Sciatic nerve (tissue), 2 donors: ENCODE measurements at regions not wholly inside any gene's neighbourhood (a gene's known extent, or its start where the extent isn't known, plus 50 kb on each side); places are given as distances from the start of the nearest gene placed in this dataset.
"Not testable (repeated sequence)": the region's sequence is repeated elsewhere in the genome, so short reads cannot be mapped to it uniquely, and the experiment has no call there.

ENCODE experiments used
- ATAC-seq: fragments of 200-7000 bp; cut with Tn5 transposase; one replicate; pipeline ENCODE4 v1.9.1; 2020; ENCODE audit warnings: mild to moderate bottlenecking, moderate library complexity
- DNase-seq: peaks from one replicate; pipeline ENCODE4 v3.0.0-alpha.2; 2020; ENCODE audit warnings: low spot score
- intact Hi-C: fragments of 100-400 bp; cut with DNase I; formaldehyde crosslinking; loops from one replicate; pipeline ENCODE4 v1.14.2; 2022
- donor health status: DM: no; HTN: no; CAD: no.
- donor health status: DM: no; HTN: no; CAD: no.

DNA sequence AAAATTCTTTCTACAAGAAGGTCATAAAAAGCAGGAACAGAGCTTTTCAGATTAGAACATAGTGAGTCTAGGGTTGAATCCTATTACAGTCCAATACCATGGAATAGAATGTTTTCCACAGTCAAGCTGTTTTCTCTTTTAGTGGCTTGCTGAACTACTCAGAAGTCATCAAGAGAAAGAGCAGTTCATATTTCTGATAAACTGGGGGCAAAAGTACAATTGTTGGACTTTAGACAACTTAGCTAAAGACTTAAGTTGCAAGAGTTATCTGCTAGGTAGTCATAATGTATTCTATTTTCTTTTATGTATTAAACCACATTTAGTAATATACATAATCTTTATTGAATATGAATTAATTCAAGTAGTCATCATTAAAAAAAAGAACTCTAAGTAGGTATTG, 233.1 kb upstream of the GRIA1 start:
- intact Hi-C loops, result no loop called here
- ATAC-seq (no peak), DNase-seq (no peak)

DNA sequence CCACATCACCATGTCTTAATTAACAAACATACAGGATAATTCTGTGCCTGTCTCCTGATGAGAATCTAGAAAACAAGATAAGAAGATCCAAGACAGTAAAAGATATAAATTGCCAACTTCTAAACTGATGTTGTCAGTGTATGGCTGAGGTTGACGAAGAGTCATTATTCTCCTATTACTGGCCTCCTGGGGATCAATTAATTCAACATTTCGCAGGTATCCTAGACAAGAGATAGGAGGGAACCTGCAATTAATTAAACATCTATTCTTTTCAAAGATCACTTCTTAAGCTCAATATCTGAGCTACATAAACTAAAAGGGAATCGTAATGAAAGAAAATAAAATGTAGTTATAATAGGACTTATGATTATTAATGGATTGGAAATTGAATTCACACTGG, 232.0 kb upstream of the GRIA1 start:
- no peak for ATAC-seq

DNA sequence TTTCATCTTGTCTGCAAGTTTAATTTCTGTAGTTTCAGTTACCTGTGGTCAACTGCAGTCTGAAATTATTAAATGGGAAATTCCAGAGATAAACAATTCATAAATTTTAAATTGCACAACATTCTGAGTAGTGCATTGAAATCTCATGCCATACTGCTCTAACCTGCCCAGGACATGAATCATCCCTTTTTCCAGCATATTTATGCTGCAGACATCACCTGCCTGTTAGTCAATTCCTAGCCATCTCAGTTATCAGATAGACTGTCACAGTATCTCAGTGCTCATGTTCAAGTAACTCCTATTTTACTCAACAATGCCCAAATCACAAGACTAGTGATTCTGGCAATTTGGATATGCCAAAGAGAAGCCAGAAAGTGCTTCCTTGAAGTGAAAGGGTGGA, 223.0 kb upstream of the GRIA1 start:
- ATAC-seq (no peak), DNase-seq (no peak)
- intact Hi-C loops, result no loop called here

More for the DNA sequence above, 232.0 kb upstream of the GRIA1 start:
- no peak for DNase-seq
- intact Hi-C loops, result no loop called here

DNA sequence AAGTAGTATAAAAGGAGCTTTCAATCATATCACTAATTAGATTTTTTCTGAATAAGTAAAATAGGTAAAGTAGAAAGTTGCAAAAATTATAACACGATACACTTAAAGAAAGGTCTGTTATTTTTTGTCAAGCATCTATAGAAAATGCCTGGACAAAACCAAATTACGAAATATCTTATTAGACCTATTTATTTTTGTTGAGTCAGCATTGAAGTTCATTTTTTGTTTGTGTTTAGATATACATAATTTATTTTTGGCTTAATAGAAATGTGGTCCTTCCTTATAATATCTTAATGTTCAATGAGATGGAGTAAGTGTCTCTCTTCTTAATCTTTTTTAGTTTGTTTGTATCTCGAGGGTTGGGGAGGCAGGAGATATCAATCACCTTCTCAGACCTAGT, 214.8 kb upstream of the GRIA1 start:
- ATAC-seq (no peak), DNase-seq (no peak)
- intact Hi-C loops, result no loop called here

DNA sequence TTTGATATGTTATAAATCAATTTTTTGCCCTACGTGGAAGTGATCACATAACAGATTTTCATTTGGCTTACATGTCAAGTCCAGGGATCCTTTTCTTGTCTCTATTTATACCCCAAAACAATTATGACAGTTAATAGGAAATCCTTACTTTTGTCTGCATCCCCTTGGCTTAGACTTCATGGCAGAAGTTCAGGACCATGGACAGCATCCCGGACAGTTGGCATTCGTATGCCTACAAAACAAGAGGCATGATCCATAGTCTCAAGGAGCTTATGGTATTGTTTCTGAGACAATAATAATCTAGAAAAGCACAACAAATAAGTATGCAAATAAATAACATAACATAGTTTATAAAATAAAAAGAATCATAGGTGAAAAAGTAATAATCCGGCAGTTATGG, 214.3 kb upstream of the GRIA1 start:
- intact Hi-C loops, result no loop called here
- ATAC-seq (no peak), DNase-seq (no peak)

DNA sequence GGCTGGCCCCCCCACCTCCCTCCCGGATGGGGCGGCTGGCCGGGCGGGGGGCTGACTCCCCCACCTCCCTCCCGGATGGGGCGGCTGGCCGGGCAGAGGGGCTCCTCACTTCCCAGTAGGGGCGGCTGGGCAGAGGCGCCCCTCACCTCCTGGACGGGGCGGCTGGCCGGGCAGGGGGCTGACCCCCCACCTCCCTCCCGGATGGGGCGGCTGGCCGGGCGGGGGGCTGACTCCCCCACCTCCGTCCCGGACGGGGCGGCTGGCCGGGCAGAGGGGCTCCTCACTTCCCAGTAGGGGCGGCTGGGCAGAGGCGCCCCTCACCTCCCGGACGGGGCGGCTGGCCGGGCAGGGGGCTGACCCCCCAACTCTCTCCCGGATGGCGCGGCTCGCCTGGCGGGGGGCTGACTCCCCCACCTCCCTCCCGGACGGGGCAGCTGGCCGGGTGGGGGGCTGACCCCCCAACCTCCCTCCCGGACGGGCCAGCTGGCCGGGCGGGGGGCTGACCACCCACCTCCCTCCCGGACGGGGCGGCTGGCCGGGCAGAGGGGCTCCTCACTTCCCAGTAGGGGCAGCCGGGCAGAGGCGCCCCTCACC, 194.1 kb upstream of the GRIA1 start:
- ATAC-seq, DNase-seq, intact Hi-C loops: not testable (repeated sequence)

DNA sequence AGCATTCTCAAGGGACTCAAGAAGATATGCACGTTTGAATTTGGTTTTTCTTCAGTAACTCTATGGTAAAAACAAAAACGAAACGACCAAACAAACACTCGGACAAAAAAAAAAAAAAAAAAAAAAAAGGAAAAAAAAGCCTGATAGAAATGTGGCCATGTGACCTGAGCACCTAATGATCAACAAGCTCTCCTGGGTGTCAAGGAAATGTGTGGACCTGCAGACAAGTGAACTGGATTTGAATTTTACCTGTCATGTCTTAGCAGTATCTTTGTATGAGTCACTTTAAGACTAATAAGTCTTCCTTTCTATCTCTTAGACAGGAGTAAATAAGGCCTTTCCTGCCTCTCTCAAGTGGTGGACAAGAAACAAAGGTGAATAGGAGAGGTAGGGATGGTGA, 190.6 kb upstream of the GRIA1 start:
- intact Hi-C loops, result no loop called here
- DNase-seq (no peak), ATAC-seq (no peak)

DNA sequence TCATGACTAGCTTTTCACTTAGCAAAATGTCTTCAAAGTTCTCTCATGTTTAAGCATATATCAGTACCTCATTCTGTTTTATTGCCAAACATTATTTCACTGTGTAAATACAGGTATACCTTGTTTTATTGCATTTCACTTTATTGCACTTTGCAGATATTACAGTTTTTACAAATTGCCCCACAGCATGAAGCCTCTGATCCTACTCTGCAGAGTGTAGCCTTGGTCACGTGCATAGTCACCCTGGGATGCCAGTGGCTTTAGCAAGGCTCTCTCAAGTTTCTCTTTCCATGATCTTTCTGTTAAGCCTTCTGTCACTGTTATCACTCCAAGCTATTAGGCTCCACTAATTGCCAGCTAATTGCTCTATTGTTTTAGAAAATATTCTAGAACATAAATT, 182.2 kb upstream of the GRIA1 start:
- DNase-seq, result no peak
- intact Hi-C loops, result no loop called here
- ATAC-seq, result no peak

DNA sequence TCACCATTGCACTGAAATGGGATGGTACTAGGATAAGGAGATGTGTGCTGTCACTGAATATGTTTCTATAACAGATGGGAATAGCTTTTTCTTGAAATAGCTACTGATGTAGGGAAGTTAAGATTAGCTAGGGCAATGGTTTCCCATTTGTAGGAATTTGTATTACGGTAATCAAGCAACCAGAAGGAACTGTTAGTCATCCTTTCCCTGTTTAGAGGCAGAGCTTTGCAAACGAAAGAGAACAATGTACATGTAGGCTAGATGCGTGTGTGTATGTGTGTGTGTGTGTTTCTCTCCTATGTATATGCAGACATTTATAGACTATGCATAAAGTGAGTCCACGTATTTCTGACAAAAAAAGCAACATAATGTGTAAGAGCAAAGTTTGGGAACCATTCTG, 171.9 kb upstream of the GRIA1 start:
- intact Hi-C loops, result no loop called here

DNA sequence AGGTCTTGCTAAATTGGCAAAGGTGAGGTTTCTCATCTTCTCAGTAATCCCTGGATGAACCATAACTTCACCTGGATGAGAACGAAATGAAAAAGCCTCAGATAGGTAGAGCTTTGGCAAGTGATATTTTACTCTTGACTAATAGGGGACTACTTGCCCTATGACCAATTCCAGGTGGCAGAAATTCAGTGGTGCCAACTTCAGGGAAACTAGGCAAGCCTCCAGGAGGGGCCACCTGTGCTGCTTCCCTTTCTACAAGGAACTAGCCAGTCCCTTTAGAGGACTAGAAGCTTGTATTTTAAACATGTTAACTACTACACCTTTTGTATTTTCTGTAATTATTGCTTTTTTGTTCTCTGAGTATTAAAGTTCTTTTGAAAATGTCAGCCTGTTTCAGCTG, 169.0 kb upstream of the GRIA1 start:
- DNase-seq (no peak), ATAC-seq (no peak)
- intact Hi-C loops, result no loop called here

More for the DNA sequence above, 171.9 kb upstream of the GRIA1 start:
- ATAC-seq (no peak), DNase-seq (no peak)

DNA sequence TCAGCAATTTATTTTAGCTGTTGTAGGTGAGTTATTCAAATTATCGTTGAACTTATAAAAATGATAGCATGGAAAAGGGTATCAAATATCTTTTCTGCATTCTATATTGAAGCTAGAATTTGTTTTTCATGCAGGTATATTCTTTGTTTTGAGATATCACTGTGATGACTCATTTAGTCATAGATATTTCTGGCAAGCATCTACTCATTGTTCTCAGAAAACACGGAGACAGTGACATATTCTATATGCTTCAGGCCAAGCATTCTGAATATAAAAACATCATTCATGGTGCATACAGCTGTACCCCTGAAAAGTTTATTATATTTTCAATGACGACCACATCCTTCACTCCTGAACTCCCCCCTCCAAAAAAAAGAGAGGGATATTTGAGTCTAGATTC, 150.3 kb upstream of the GRIA1 start:
- no peak for ATAC-seq
- intact Hi-C loops, result no loop called here
- no peak for DNase-seq

DNA sequence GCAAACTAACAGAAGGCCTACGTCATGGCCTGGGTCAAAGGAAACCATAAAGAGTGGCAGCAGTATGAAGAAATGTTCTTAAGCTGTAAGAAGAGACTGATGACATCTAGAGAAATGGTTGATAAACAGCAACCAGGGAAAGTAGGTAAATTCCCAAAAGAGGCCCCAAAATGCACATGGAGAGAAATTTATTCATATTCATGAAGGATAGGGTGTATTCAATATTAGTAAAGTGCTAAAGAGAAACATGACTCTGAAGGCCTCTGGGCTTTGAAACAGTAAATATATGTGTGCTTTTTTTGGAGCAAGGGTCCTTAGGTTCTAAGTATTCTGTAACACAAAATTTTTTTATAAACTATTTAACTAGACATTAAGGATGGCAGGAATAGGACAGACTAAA, 149.7 kb upstream of the GRIA1 start:
- ATAC-seq (no peak), DNase-seq (no peak)
- intact Hi-C loops, result no loop called here

DNA sequence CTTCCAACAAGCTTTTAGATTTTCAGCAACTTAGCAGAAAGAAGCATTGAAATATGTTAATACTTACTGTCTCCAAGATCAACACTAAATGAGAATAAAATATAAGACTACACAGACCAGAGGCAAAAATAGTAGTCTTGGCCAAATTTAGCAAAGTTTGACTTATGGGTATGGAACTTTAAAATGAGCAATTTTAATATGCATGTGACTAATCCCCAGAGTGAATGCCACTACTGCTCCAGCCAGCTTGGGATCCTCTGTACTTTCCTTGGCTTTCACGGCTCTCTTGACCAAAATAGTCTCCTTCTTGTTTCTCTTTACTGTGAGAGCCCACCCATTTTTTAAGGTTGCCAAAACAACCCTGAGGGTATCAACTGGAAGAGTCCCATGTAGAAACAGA, 148.0 kb upstream of the GRIA1 start:
- ATAC-seq, result no peak
- intact Hi-C loops, result no loop called here
- DNase-seq, result no peak

DNA sequence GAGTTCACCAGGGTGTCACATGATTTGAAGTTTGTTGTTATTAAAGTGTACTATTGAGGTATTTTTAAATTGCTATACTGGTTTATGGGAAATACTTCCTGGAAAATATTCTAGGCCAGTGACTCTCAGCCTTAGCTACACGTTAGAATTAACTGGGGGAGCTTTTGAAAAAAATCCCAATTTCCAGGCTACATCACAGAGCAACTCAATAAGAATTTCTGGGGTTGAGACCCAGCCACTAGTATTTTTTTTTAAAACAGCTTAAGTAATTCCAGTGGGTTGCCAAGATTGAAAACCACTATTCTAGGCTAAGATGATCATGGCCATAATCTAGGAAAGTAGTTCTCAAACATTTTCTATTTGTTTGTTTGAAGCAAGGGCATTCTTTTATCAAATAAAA, 142.9 kb upstream of the GRIA1 start:
- intact Hi-C loops, result no loop called here
- DNase-seq (no peak), ATAC-seq (no peak)

DNA sequence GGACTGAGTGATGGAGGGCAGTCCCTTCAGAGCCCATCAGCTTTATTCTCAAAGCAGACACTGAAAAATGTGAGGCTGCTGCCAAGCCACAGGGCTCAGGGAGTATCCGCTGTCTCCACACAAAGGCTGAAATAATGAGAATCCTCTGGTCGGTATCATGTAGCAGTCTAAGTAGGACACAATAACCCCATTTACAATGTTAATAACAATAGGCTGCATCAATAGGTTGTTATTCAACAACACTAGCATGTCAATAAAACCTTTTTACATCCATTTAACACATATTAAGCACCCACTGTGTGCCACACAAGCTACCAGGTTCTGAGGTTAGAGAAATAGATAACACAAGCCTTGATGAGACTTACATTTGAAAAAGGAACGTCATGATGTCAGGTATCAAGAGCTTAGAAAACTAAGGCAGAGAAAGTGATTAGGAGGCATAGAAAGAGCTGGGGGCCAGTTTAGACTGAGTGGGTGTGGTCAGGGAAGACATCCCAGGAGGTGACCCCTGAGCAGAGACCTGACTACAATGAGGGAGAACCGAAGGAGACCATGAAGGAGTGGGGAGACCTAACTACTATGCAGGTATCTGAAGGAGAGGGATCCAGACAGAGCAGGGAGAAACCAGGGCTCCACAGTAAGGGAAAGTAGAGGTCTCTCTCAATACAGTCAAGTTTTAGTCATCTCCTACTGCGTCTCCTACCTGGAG, 140.1 kb upstream of the GRIA1 start:
- ATAC-seq (no peak), DNase-seq (no peak)
- intact Hi-C loops, result no loop called here

DNA sequence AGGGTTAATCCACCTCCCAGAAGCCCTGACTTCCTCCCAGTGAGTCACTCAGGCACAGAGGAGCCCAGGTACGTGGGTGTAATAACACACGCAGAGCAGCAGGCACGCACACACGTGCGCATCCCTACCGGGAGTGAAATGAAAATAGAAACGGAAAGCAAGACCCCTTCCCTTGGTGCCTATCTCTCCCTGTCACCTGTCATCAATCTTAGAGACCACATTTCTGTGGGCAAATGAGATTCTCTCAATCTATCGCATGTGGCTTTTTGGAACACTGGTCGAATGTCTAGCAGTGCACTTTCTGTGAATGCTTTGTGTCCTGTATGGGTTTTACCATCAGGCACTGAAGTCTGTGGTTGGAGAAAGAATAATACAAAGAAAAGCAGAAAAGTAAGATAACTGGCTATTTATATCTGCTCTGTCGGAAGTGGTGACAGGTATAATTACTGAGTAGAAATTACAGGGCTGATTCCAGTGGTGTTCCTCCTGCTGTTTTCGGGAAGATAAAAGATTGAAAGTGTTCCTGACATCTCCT, 137.7 kb upstream of the GRIA1 start:
- intact Hi-C loops, result no loop called here
- ATAC-seq (no peak), DNase-seq (no peak)

DNA sequence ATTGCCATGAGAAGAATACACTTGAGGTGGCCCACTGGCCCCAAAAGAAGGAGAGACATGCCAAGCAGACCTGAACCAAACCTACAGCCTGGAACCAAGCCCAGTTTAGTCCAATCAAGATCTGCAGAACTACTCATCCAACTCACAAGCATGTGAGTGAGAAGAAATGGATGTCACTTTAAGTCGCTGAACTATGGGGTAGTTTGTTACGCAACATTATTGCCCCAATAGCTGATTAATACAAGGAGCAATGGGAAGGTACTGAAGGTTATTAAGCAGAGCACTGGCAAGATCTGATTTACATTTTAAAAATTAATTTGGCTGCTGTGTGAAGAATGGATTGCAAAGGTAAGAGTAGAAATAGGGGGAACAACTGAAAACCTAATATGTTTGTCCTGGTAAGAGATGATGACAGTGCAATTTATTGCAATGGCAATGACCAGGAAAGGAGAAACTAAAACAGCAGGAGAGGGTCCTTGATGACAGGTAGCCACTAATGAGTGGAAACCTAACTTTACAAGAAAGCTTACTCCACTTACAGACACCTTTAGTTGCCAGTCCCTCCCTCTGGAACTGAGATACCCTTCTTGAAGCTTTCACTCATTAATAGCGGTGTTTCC, 132.9 kb upstream of the GRIA1 start:
- DNase-seq, result no peak
- no peak for ATAC-seq
- intact Hi-C loops, result no loop called here

DNA sequence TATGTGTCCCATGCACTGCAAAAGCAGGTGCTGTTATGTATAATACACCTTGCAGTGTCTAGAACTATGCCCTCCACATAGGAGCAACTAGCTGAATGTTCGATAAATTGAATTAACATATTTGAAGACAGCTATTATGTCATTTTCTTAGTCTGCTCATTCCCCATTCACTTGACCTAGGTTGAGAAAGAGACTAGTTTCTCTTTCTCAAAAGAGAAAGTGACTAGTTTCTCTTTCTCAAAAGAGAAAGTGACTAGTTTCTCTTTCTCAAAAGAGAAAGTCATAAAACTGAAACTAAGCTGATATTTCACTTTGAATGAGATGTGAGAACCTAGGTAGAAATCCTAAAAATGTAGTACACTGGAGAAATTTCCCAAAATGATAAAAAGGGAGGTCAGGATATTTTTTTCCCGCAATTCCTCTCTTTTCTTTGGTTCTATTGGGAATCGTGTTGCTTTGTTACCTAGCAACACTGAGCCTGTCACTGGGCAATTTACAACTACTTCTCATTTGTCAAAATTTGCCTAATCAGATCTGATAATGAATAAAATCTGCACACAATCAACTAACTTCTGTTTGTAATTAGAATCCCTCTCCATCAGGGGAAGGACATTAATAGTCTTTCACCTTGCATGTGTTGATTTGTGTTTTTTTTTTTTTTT, 132.0 kb upstream of the GRIA1 start:
- ATAC-seq (no peak), DNase-seq (no peak)
- intact Hi-C loops, result no loop called here

DNA sequence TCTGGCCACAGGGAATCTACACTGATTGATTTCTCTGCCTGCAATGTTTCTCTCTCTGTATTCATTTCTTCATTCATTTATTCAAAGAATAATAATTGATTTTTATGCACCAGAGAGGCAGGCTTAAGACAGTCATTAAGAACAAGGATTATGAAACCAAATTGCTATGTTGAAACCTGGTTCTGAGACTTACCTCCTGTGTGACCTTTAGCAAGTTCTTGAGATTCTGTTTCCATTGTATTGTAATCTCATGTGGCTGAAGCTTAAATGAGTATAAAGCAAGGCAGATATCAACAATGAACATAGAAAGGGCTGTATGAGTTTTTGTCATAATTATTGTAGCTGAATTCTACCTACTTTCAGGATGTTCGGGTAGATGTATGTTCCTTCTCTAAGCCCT, 129.6 kb upstream of the GRIA1 start:
- no peak for ATAC-seq
- intact Hi-C loops, result no loop called here

More for the DNA sequence above, 129.6 kb upstream of the GRIA1 start:
- no peak for DNase-seq
